Caco-2 (cell line): ENCODE measurements at regions not wholly inside any gene's neighbourhood (a gene's known extent, or its start where the extent isn't known, plus 50 kb on each side); places are given as distances from the start of the nearest gene placed in this dataset.

Experiments
- BruUV-seq: library from RNA; stranded (reverse); fragments of 400-500 nt; replicated peaks from 2 replicates; lab custom pipeline; 2021; lab: Mats Ljungman, UMichigan
- CTCF ChIA-PET: fragments of 300-600 bp; sonication (Branson Sonifier 250); formaldehyde crosslinking; loops from one replicate; lab custom pipeline; 2022; ENCODE audit warnings: antibody characterized with exemption; lab: Charles Lee
- POLR2A ChIA-PET: fragments of 300-600 bp; sonication (Branson Sonifier 250); formaldehyde crosslinking; loops from one replicate; lab custom pipeline; 2022; ENCODE audit warnings: antibody characterized with exemption; lab: Charles Lee
- DNase-seq, 2 experiments: peaks; one replicate each; pipeline versions ENCODE4 v3.0.0 to v3.0.0-alpha.2; 2020 to 2022
- H3K27me3 ChIP-seq: replicated peaks from 2 replicates; pipeline ENCODE4 v1.6.0; 2011; ENCODE audit warnings: low read length; ENCODE audit not compliant: control insufficient read depth, insufficient read depth
- H3K36me3 ChIP-seq: 2 replicates; pipeline ENCODE4 v1.5.1; 2011; ENCODE audit warnings: low read length; ENCODE audit not compliant: control insufficient read depth, insufficient read depth
- H3K4me1 ChIP-seq: fragments of 250-450 bp; sonication (Bioruptor Pico); 2 replicates; pipeline ENCODE4 v1.5.1; 2020; ENCODE audit warnings: mild to moderate bottlenecking
- H3K4me3 ChIP-seq: 2 replicates; pipeline ENCODE4 v1.5.1; 2011; ENCODE audit warnings: low read depth, mild to moderate bottlenecking, control low read depth, low read length
- H3K9me3 ChIP-seq: fragments of 250-450 bp; sonication (Bioruptor Pico); 2 replicates; pipeline ENCODE4 v1.5.1; 2020; ENCODE audit warnings: mild to moderate bottlenecking, moderate library complexity
- H3K27ac Mint-ChIP-seq: one replicate; pipeline ENCODE4 v1.8.0; 2022; ENCODE audit warnings: mixed read lengths; ENCODE audit not compliant: unreplicated experiment
- H3K27me3 Mint-ChIP-seq: one replicate; pipeline ENCODE4 v1.8.0; 2022; ENCODE audit warnings: mixed read lengths; ENCODE audit not compliant: insufficient read depth, unreplicated experiment
- H3K36me3 Mint-ChIP-seq: one replicate; pipeline ENCODE4 v1.8.0; 2022; ENCODE audit warnings: mild to moderate bottlenecking, mixed read lengths; ENCODE audit not compliant: insufficient read depth, unreplicated experiment
- H3K4me1 Mint-ChIP-seq: one replicate; pipeline ENCODE4 v1.8.0; 2022; ENCODE audit warnings: low read depth, mixed read lengths; ENCODE audit not compliant: unreplicated experiment
- H3K4me3 Mint-ChIP-seq: one replicate; pipeline ENCODE4 v1.8.0; 2022; ENCODE audit warnings: mild to moderate bottlenecking, moderate library complexity, mixed read lengths; ENCODE audit not compliant: unreplicated experiment
- H3K9me3 Mint-ChIP-seq: one replicate; pipeline ENCODE4 v1.8.0; 2022; ENCODE audit warnings: mixed read lengths; ENCODE audit not compliant: unreplicated experiment
- intact Hi-C: fragments of 100-400 bp; cut with micrococcal nuclease; formaldehyde crosslinking; loops from one replicate; pipeline ENCODE4 v1.10.0; 2022; ENCODE audit not compliant: unreplicated experiment
- TF ChIP-seq, protein P1 (sequence below), 2 experiments: fragments of 200-600 bp in 1 of 2; IDR thresholded peaks; 1 replicate in 1 of 2; 2 replicates in 1 of 2; pipeline versions ENCODE4 v1.5.1 to v1.8.0; 2011 to 2022; ENCODE audit warnings: antibody characterized with exemption in 1 of 2, control low read depth in 1 of 2, inconsistent platforms in 1 of 2, low read depth in 1 of 2, low read length in 1 of 2, mild to moderate bottlenecking in 1 of 2, moderate library complexity in 1 of 2; ENCODE audit not compliant: insufficient read depth in 1 of 2, severe bottlenecking in 1 of 2, unreplicated experiment in 1 of 2

DNA sequence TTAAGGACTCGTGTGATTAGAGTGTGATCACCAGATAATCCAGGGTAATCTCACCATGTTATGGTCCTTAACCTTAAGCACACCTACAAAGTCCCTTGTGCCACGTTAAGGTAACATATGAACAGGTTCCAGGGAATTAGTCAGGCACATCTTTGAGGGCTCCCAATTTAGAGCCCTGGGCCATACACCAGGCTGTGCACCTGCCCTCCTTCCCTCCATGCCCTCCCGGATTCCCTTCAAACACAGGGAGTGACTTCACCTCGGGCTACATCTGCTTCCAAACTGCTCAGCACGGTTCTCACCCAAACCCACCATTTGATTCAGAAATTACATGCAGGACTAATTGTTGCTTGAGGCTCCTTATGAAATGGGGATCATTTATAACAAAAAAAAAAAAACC, 93.9 kb upstream of the HABP2 start:
- Mint-ChIP-seq H3K4me3 (no peak overlapping the region), H3K27me3 (no peaks in the 10 kb centered on the region), H3K9me3 (peaks cover 9% of the 10 kb centered on the region), H3K36me3 (no peaks in the 10 kb centered on the region), H3K4me1 (peaks cover 14% of the 10 kb centered on the region), H3K27ac (no peak overlapping the region)
- ChIA-PET POLR2A (no interaction called here), CTCF (no interaction called here)
- BruUV-seq: no TSS peak
- H3K9me3 ChIP-seq: no peaks in the 10 kb centered on the region
- TF ChIP-seq, protein P1, sequence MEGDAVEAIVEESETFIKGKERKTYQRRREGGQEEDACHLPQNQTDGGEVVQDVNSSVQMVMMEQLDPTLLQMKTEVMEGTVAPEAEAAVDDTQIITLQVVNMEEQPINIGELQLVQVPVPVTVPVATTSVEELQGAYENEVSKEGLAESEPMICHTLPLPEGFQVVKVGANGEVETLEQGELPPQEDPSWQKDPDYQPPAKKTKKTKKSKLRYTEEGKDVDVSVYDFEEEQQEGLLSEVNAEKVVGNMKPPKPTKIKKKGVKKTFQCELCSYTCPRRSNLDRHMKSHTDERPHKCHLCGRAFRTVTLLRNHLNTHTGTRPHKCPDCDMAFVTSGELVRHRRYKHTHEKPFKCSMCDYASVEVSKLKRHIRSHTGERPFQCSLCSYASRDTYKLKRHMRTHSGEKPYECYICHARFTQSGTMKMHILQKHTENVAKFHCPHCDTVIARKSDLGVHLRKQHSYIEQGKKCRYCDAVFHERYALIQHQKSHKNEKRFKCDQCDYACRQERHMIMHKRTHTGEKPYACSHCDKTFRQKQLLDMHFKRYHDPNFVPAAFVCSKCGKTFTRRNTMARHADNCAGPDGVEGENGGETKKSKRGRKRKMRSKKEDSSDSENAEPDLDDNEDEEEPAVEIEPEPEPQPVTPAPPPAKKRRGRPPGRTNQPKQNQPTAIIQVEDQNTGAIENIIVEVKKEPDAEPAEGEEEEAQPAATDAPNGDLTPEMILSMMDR (IDR thresholded peaks at IDR 0.05; ENCODE audit: insufficient read depth in 1 of 2, low read depth in 1 of 2, low read length in 1 of 2, severe bottlenecking in 1 of 2, unreplicated experiment in 1 of 2): no peak
- intact Hi-C loops: no loop called here
- no peaks in the 10 kb centered on the region for H3K27me3 ChIP-seq
- no peak overlapping the region for H3K4me3 ChIP-seq
- no peak for DNase-seq
- no peaks in the 10 kb centered on the region for H3K36me3 ChIP-seq
- 0 out of 2 replicates have a peak, but pooled peaks cover 5% of the 10 kb centered on the region for H3K4me1 ChIP-seq

GRCh38 chr10:113459626-113460280, 93.1 kb upstream of the HABP2 start:
- BruUV-seq: no TSS peak
- intact Hi-C loops: no loop called here

GRCh38 chr10:113463083-113463482, 89.8 kb upstream of the HABP2 start:
- Mint-ChIP-seq H3K4me3 (no peak overlapping the region), H3K4me1 (peaks cover 14% of the 10 kb centered on the region), H3K27me3 (no peaks in the 10 kb centered on the region), H3K27ac (no peak overlapping the region), H3K9me3 (no peaks in the 10 kb centered on the region), H3K36me3 (no peaks in the 10 kb centered on the region)
- BruUV-seq: no TSS peak
- intact Hi-C loops: no loop called here
- CTCF ChIA-PET: no interaction called here
- TF ChIP-seq, protein P1 (IDR thresholded peaks at IDR 0.05; ENCODE audit: insufficient read depth in 1 of 2, low read depth in 1 of 2, low read length in 1 of 2, severe bottlenecking in 1 of 2, unreplicated experiment in 1 of 2): no peak
- POLR2A ChIA-PET: no interaction called here
- H3K36me3 ChIP-seq: no peaks in the 10 kb centered on the region
- H3K9me3 ChIP-seq: no peaks in the 10 kb centered on the region; the same call in 1 of the 2 replicates
- H3K4me3 ChIP-seq: no peak overlapping the region
- no peaks in the 10 kb centered on the region for H3K27me3 ChIP-seq
- no peaks in the 10 kb centered on the region for H3K4me1 ChIP-seq
- no peak for DNase-seq

More at GRCh38 chr10:113459626-113460280, 93.1 kb upstream of the HABP2 start:
- TF ChIP-seq, protein P1 (IDR thresholded peaks at IDR 0.05; ENCODE audit: insufficient read depth in 1 of 2, low read depth in 1 of 2, low read length in 1 of 2, severe bottlenecking in 1 of 2, unreplicated experiment in 1 of 2): no peak
- Histone ChIP-seq H3K9me3 (no peaks in the 10 kb centered on the region), H3K27me3 (no peaks in the 10 kb centered on the region), H3K4me3 (no peak overlapping the region), H3K4me1 (no peaks in the 10 kb centered on the region), H3K36me3 (no peaks in the 10 kb centered on the region)
- H3K27ac Mint-ChIP-seq: no peak overlapping the region
- H3K4me3 Mint-ChIP-seq: no peak overlapping the region
- peaks cover 14% of the 10 kb centered on the region for H3K4me1 Mint-ChIP-seq
- DNase-seq: no peak
- H3K9me3 Mint-ChIP-seq: peaks cover 9% of the 10 kb centered on the region
- H3K27me3 Mint-ChIP-seq: no peaks in the 10 kb centered on the region
- H3K36me3 Mint-ChIP-seq: no peaks in the 10 kb centered on the region
- CTCF ChIA-PET: no interaction called here
- POLR2A ChIA-PET: no interaction called here
